ENCODE measurements at regions not wholly inside any gene's neighbourhood (a gene's known extent, or its start where the extent isn't known, plus 50 kb on each side); places are given as distances from the start of the nearest gene placed in this dataset.
"Not testable (repeated sequence)": the region's sequence is repeated elsewhere in the genome, so short reads cannot be mapped to it uniquely, and the experiment has no call there.

DNA sequence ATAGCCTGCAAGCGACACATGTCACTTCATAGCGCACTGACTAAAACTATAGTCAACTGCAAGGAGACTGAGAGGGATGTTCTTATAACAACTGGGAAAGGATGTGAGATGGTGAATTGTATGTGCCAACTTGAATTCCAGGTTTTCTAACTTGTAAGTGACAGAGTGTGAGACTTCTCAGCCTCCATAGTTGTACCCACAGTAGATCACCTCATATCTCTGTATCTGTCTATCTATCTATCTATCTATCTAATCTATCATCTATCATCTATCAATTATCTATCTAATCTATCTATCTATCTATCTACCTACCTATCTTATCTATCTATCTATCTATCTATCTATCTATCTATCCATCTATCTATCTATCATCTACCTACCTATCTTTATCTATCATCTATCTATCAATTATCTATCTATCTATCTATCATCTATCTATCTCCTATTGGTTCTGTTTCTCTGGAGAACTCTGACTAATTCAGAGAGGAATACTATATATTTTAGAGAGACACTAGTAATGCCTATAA lies 162.3 kb downstream of the CTH start:
- DNase-seq (ENCODE audit: extremely low spot score): no peak
- ChIA-PET POLR2A (no interaction called here), CTCF (no interaction called here)
- no peak for TF ChIP-seq CTBP1 (IDR thresholded peaks at IDR 0.05; ENCODE audit: borderline replicate concordance)
- TF ChIP-seq FOXA1 (IDR thresholded peaks at IDR 0.05): no peak
- TF ChIP-seq SP1 (IDR thresholded peaks at IDR 0.05): no peak
- no peak for TF ChIP-seq L3MBTL2 (conservative IDR thresholded peaks at IDR 0.05)
- TF ChIP-seq ZNF384 (IDR thresholded peaks at IDR 0.05): no peak
- TF ChIP-seq TARDBP (IDR thresholded peaks at IDR 0.05): no peak
- TF ChIP-seq BHLHE40 (IDR thresholded peaks at IDR 0.05; ENCODE audit: borderline replicate concordance): no peak
- TF ChIP-seq ARNT (IDR thresholded peaks at IDR 0.05): no peak
- TF ChIP-seq NFRKB (IDR thresholded peaks at IDR 0.05): no peak
- TF ChIP-seq, protein P1, sequence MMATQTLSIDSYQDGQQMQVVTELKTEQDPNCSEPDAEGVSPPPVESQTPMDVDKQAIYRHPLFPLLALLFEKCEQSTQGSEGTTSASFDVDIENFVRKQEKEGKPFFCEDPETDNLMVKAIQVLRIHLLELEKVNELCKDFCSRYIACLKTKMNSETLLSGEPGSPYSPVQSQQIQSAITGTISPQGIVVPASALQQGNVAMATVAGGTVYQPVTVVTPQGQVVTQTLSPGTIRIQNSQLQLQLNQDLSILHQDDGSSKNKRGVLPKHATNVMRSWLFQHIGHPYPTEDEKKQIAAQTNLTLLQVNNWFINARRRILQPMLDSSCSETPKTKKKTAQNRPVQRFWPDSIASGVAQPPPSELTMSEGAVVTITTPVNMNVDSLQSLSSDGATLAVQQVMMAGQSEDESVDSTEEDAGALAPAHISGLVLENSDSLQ (IDR thresholded peaks at IDR 0.05): no peak
- no peak for TF ChIP-seq HDGF (IDR thresholded peaks at IDR 0.05; ENCODE audit: borderline replicate concordance)
- no peak for TF ChIP-seq FOXM1 (IDR thresholded peaks at IDR 0.05; ENCODE audit: borderline replicate concordance)
- TF ChIP-seq ELF4 (IDR thresholded peaks at IDR 0.05): no peak
- TF ChIP-seq LEF1 (IDR thresholded peaks at IDR 0.05; ENCODE audit: borderline replicate concordance): no peak
- TF ChIP-seq SUZ12 (IDR thresholded peaks at IDR 0.05): no peak
- no peak for TF ChIP-seq FOXK2 (IDR thresholded peaks at IDR 0.05)

GRCh38 chr1:70581661-70582060 lies 170.6 kb downstream of the CTH start:
- ChIA-PET POLR2A (no interaction called here), CTCF (no interaction called here)
- no peak for DNase-seq (ENCODE audit: extremely low spot score)

DNA sequence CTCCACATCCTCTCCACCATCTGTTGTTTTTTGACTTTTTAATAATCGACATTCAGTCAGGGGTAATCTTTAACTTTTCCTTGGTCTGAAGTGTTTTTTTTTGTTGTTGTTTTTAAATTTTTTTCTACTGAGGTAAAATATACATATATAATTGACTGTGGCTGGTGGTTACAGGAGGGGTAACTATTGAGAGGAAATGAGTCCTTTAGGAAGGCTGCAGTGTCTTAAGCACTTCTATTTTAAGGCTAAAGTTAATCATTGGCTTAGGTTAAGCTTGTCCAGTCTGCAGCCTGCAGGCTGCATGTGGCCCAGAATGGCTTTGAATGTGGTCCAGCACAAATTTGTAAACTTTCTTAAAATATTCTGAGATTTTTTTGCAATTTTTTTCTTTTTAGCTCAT lies 172.5 kb downstream of the CTH start:
- ChIA-PET POLR2A (no interaction called here), CTCF (interaction anchor here (0.7 kb wide), 1 partner anchor 383 kb away, joined by 3 read pairs; no protein-coding TSS in a partner anchor)
- DNase-seq (ENCODE audit: extremely low spot score): no peak
- TF ChIP-seq HDGF (IDR thresholded peaks at IDR 0.05; ENCODE audit: borderline replicate concordance) (no peak), L3MBTL2 (conservative IDR thresholded peaks at IDR 0.05) (no peak), FOXK2 (IDR thresholded peaks at IDR 0.05) (no peak), TARDBP (IDR thresholded peaks at IDR 0.05) (no peak), ELF4 (IDR thresholded peaks at IDR 0.05) (no peak), FOXM1 (IDR thresholded peaks at IDR 0.05; ENCODE audit: borderline replicate concordance) (no peak), SUZ12 (IDR thresholded peaks at IDR 0.05) (no peak), FOXA1 (IDR thresholded peaks at IDR 0.05) (no peak), CTBP1 (IDR thresholded peaks at IDR 0.05; ENCODE audit: borderline replicate concordance) (no peak), SP1 (IDR thresholded peaks at IDR 0.05) (no peak), ARNT (IDR thresholded peaks at IDR 0.05) (no peak), LEF1 (IDR thresholded peaks at IDR 0.05; ENCODE audit: borderline replicate concordance) (no peak), BHLHE40 (IDR thresholded peaks at IDR 0.05; ENCODE audit: borderline replicate concordance) (no peak), NFRKB (IDR thresholded peaks at IDR 0.05) (no peak)
- TF ChIP-seq, protein P1 (IDR thresholded peaks at IDR 0.05): no peak

More at GRCh38 chr1:70581661-70582060, 170.6 kb downstream of the CTH start:
- no peak for TF ChIP-seq CTBP1 (IDR thresholded peaks at IDR 0.05; ENCODE audit: borderline replicate concordance)
- no peak for TF ChIP-seq BHLHE40 (IDR thresholded peaks at IDR 0.05; ENCODE audit: borderline replicate concordance)
- no peak for TF ChIP-seq LEF1 (IDR thresholded peaks at IDR 0.05; ENCODE audit: borderline replicate concordance)
- no peak for TF ChIP-seq TARDBP (IDR thresholded peaks at IDR 0.05)
- no peak for TF ChIP-seq ZNF384 (IDR thresholded peaks at IDR 0.05)
- no peak for TF ChIP-seq HDGF (IDR thresholded peaks at IDR 0.05; ENCODE audit: borderline replicate concordance)
- TF ChIP-seq FOXM1 (IDR thresholded peaks at IDR 0.05; ENCODE audit: borderline replicate concordance): no peak
- no peak for TF ChIP-seq L3MBTL2 (conservative IDR thresholded peaks at IDR 0.05)
- no peak for TF ChIP-seq FOXA1 (IDR thresholded peaks at IDR 0.05)
- TF ChIP-seq ELF4 (IDR thresholded peaks at IDR 0.05): no peak
- no peak for TF ChIP-seq ARNT (IDR thresholded peaks at IDR 0.05)
- no peak for TF ChIP-seq SUZ12 (IDR thresholded peaks at IDR 0.05)
- no peak for TF ChIP-seq NFRKB (IDR thresholded peaks at IDR 0.05)
- no peak for TF ChIP-seq FOXK2 (IDR thresholded peaks at IDR 0.05)
- TF ChIP-seq SP1 (IDR thresholded peaks at IDR 0.05): no peak
- TF ChIP-seq, protein P1 (IDR thresholded peaks at IDR 0.05): no peak

DNA sequence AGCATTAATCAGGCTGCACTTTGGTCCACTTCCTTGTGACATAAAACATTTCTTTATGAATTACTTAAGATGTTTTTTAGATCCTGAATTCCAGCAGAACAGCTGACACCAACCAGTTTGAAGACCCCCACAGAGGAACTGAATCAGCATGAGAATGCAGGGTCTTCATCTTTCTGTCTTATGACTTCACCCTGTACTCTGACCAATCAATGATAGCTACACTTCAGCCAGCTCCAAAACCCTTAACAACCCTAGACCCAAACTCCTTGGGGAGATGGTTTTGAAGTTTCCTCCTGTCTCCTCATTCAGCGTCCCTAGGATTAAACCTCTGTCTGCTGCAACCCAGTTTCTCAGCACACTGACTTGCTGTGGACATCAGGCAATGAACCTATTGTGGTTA lies 175.0 kb downstream of the CTH start:
- ChIA-PET POLR2A (no interaction called here), CTCF (no interaction called here)
- DNase-seq (ENCODE audit: extremely low spot score): no peak
- no peak for TF ChIP-seq BHLHE40 (IDR thresholded peaks at IDR 0.05; ENCODE audit: borderline replicate concordance)
- no peak for TF ChIP-seq SP1 (IDR thresholded peaks at IDR 0.05)
- TF ChIP-seq SUZ12 (IDR thresholded peaks at IDR 0.05): no peak
- no peak for TF ChIP-seq L3MBTL2 (conservative IDR thresholded peaks at IDR 0.05)
- TF ChIP-seq NFRKB (IDR thresholded peaks at IDR 0.05): no peak

DNA sequence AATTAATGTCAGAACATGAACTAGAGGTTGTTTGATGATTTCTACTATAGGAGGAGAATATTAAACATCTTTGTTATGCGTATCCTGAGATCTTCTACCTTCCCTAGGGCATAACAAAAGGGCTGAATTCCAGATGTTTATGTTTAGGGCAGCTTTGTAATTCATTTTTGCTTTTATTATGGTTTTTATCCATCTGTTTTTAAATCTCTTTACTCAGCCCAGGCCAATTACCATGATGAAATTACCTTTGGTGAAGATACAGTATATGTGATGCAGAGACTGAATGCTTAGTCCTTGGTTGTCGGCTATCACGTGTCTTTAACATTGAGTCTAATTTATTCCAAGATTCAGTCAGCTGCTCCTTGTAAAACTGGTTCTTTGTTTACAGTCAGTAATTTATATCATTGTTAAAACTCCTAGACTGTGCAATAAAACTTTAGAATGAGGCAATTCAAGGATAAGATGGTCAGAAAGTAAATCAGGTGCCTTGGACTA lies 176.9 kb downstream of the CTH start:
- ChIA-PET CTCF (no interaction called here), POLR2A (no interaction called here)
- no peak for DNase-seq (ENCODE audit: extremely low spot score)
- TF ChIP-seq ZNF384 (IDR thresholded peaks at IDR 0.05): no peak
- TF ChIP-seq, protein P1 (IDR thresholded peaks at IDR 0.05): peak; percentile 12; the same call in 1 of the 2 replicates
- TF ChIP-seq SUZ12 (IDR thresholded peaks at IDR 0.05): no peak
- TF ChIP-seq CTBP1 (IDR thresholded peaks at IDR 0.05; ENCODE audit: borderline replicate concordance): no peak
- TF ChIP-seq BHLHE40 (IDR thresholded peaks at IDR 0.05; ENCODE audit: borderline replicate concordance): no peak
- TF ChIP-seq LEF1 (IDR thresholded peaks at IDR 0.05; ENCODE audit: borderline replicate concordance): no peak
- no peak for TF ChIP-seq ELF4 (IDR thresholded peaks at IDR 0.05)
- no peak for TF ChIP-seq SP1 (IDR thresholded peaks at IDR 0.05)

DNA sequence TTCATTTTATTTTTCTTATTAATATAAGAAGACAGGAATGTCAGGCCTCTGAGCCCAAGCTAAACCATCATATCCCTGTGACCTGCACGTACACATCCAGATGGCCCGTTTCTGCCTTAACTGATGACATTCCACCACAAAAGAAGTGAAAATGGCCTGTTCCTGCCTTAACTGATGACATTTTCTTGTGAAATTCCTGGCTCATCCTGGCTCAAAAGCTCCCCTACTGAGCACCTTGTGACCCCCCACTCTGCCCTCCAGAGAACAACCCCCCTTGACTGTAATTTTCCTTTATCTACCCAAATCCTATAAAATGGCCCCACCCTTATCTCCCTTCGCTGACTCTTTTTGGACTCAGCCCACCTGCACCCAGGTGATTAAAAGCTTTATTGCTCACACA lies 182.5 kb downstream of the CTH start:
- CTCF ChIA-PET, POLR2A ChIA-PET: not testable (repeated sequence)

More for the DNA sequence above, 182.5 kb downstream of the CTH start:
- DNase-seq (ENCODE audit: extremely low spot score): not testable (repeated sequence)

All from HEK293T (cell line).